ENCODE measurements at regions not wholly inside any gene's neighbourhood (a gene's known extent, or its start where the extent isn't known, plus 50 kb on each side); places are given as distances from the start of the nearest gene placed in this dataset.

- WGBS, 3 donors = 74 to 83% (median 80%) methylated on average over 4 of the region's 4 CpGs
- H3K27me3 ChIP-seq (ENCODE audit: control insufficient read depth in 3 of 3, insufficient read depth in 3 of 3, low read length in 3 of 3) = no peaks in the 10 kb centered on the region
- no peak overlapping the region for H3K4me3 ChIP-seq (ENCODE audit: low read depth in 1 of 3, low read length in 3 of 3)
- no peaks in the 10 kb centered on the region for H3K36me3 ChIP-seq (ENCODE audit: control insufficient read depth in 3 of 3, insufficient read depth in 2 of 3, low read depth in 1 of 3, low read length in 3 of 3)
- no peaks in the 10 kb centered on the region for H3K4me1 ChIP-seq (ENCODE audit: control insufficient read depth in 3 of 3, insufficient read depth in 2 of 3, low read depth in 1 of 3, low read length in 2 of 3)
- DNase-seq (no peak), FAIRE-seq (no peak)
- no peak overlapping the region for H3K27ac ChIP-seq (ENCODE audit: low read depth in 1 of 3, low read length in 2 of 3)
- no peaks in the 10 kb centered on the region for H3K9me3 ChIP-seq (ENCODE audit: control insufficient read depth in 2 of 2, insufficient read depth in 1 of 2, low read depth in 1 of 2, low read length in 1 of 2)
Observed at GRCh38 chr4:135120195-135120594, 918.6 kb upstream of the PABPC4L start.

- H3K27ac ChIP-seq (ENCODE audit: low read depth in 1 of 3, low read length in 2 of 3) = no peak overlapping the region
- no peaks in the 10 kb centered on the region for H3K4me1 ChIP-seq (ENCODE audit: control insufficient read depth in 3 of 3, insufficient read depth in 2 of 3, low read depth in 1 of 3, low read length in 2 of 3)
- no peaks in the 10 kb centered on the region for H3K9me3 ChIP-seq (ENCODE audit: control insufficient read depth in 2 of 2, insufficient read depth in 1 of 2, low read depth in 1 of 2, low read length in 1 of 2)
- 8 to 35% (median 15%) methylated on average over 2 of the region's 2 CpGs for WGBS, 3 donors
- no peaks in the 10 kb centered on the region for H3K27me3 ChIP-seq (ENCODE audit: control insufficient read depth in 3 of 3, insufficient read depth in 3 of 3, low read length in 3 of 3)
- no peak for DNase-seq
- FAIRE-seq = no peak
- H3K36me3 ChIP-seq (ENCODE audit: control insufficient read depth in 3 of 3, insufficient read depth in 2 of 3, low read depth in 1 of 3, low read length in 3 of 3) = no peaks in the 10 kb centered on the region
- no peak overlapping the region for H3K4me3 ChIP-seq (ENCODE audit: low read depth in 1 of 3, low read length in 3 of 3)
Observed at GRCh38 chr4:135114079-135114478, 912.5 kb upstream of the PABPC4L start.

- FAIRE-seq = no peak
- Histone ChIP-seq H3K36me3 (ENCODE audit: control insufficient read depth in 3 of 3, insufficient read depth in 2 of 3, low read depth in 1 of 3, low read length in 3 of 3) (no peaks in the 10 kb centered on the region), H3K4me3 (ENCODE audit: low read depth in 1 of 3, low read length in 3 of 3) (no peak overlapping the region), H3K27me3 (ENCODE audit: control insufficient read depth in 3 of 3, insufficient read depth in 3 of 3, low read length in 3 of 3) (no peaks in the 10 kb centered on the region), H3K9me3 (ENCODE audit: control insufficient read depth in 2 of 2, insufficient read depth in 1 of 2, low read depth in 1 of 2, low read length in 1 of 2) (no peaks in the 10 kb centered on the region), H3K27ac (ENCODE audit: low read depth in 1 of 3, low read length in 2 of 3) (no peak overlapping the region), H3K4me1 (ENCODE audit: control insufficient read depth in 3 of 3, insufficient read depth in 2 of 3, low read depth in 1 of 3, low read length in 2 of 3) (no peaks in the 10 kb centered on the region)
- WGBS, 3 donors = 79 to 88% (median 84%) methylated on average over 2 of the region's 2 CpGs
- no peak for DNase-seq
Observed at GRCh38 chr4:135098061-135098460, 896.5 kb upstream of the PABPC4L start.

GRCh38 chr4:135073389-135073788 lies 871.8 kb upstream of the PABPC4L start:
- H3K4me1 ChIP-seq (ENCODE audit: control insufficient read depth in 3 of 3, insufficient read depth in 2 of 3, low read depth in 1 of 3, low read length in 2 of 3) = no peaks in the 10 kb centered on the region
- WGBS, 3 donors = 91 to 93% (median 92%) methylated on average over 2 of the region's 2 CpGs
- no peak for FAIRE-seq

GRCh38 chr4:135072553-135072952 lies 871.0 kb upstream of the PABPC4L start:
- Histone ChIP-seq H3K4me3 (ENCODE audit: low read depth in 1 of 3, low read length in 3 of 3) (no peak overlapping the region), H3K27me3 (ENCODE audit: control insufficient read depth in 3 of 3, insufficient read depth in 3 of 3, low read length in 3 of 3) (no peaks in the 10 kb centered on the region), H3K4me1 (ENCODE audit: control insufficient read depth in 3 of 3, insufficient read depth in 2 of 3, low read depth in 1 of 3, low read length in 2 of 3) (no peaks in the 10 kb centered on the region), H3K9me3 (ENCODE audit: control insufficient read depth in 2 of 2, insufficient read depth in 1 of 2, low read depth in 1 of 2, low read length in 1 of 2) (no peaks in the 10 kb centered on the region), H3K36me3 (ENCODE audit: control insufficient read depth in 3 of 3, insufficient read depth in 2 of 3, low read depth in 1 of 3, low read length in 3 of 3) (no peaks in the 10 kb centered on the region), H3K27ac (ENCODE audit: low read depth in 1 of 3, low read length in 2 of 3) (no peak overlapping the region)
- FAIRE-seq (no peak), DNase-seq (no peak)
- WGBS, 3 donors = 21 to 45% (median 35%) methylated on average over 3 of the region's 3 CpGs

More at GRCh38 chr4:135073389-135073788, 871.8 kb upstream of the PABPC4L start:
- H3K4me3 ChIP-seq (ENCODE audit: low read depth in 1 of 3, low read length in 3 of 3) = no peak overlapping the region
- no peak overlapping the region for H3K27ac ChIP-seq (ENCODE audit: low read depth in 1 of 3, low read length in 2 of 3)
- no peaks in the 10 kb centered on the region for H3K27me3 ChIP-seq (ENCODE audit: control insufficient read depth in 3 of 3, insufficient read depth in 3 of 3, low read length in 3 of 3)
- DNase-seq = no peak
- H3K36me3 ChIP-seq (ENCODE audit: control insufficient read depth in 3 of 3, insufficient read depth in 2 of 3, low read depth in 1 of 3, low read length in 3 of 3) = no peaks in the 10 kb centered on the region
- no peaks in the 10 kb centered on the region for H3K9me3 ChIP-seq (ENCODE audit: control insufficient read depth in 2 of 2, insufficient read depth in 1 of 2, low read depth in 1 of 2, low read length in 1 of 2)

- FAIRE-seq = no peak
- no peak for DNase-seq
- Histone ChIP-seq H3K27me3 (ENCODE audit: control insufficient read depth in 3 of 3, insufficient read depth in 3 of 3, low read length in 3 of 3) (no peaks in the 10 kb centered on the region), H3K4me1 (ENCODE audit: control insufficient read depth in 3 of 3, insufficient read depth in 2 of 3, low read depth in 1 of 3, low read length in 2 of 3) (no peaks in the 10 kb centered on the region), H3K36me3 (ENCODE audit: control insufficient read depth in 3 of 3, insufficient read depth in 2 of 3, low read depth in 1 of 3, low read length in 3 of 3) (no peaks in the 10 kb centered on the region), H3K27ac (ENCODE audit: low read depth in 1 of 3, low read length in 2 of 3) (no peak overlapping the region), H3K4me3 (ENCODE audit: low read depth in 1 of 3, low read length in 3 of 3) (no peak overlapping the region), H3K9me3 (ENCODE audit: control insufficient read depth in 2 of 2, insufficient read depth in 1 of 2, low read depth in 1 of 2, low read length in 1 of 2) (no peaks in the 10 kb centered on the region)
- WGBS, 3 donors = 43 to 66% (median 46%) methylated on average over 2 of the region's 2 CpGs
Observed at GRCh38 chr4:135065366-135065765, 863.8 kb upstream of the PABPC4L start.

- DNase-seq (no peak), FAIRE-seq (no peak)
- H3K9me3 ChIP-seq (ENCODE audit: control insufficient read depth in 2 of 2, insufficient read depth in 1 of 2, low read depth in 1 of 2, low read length in 1 of 2) = no peaks in the 10 kb centered on the region
- no peak overlapping the region for H3K27ac ChIP-seq (ENCODE audit: low read depth in 1 of 3, low read length in 2 of 3)
- H3K4me1 ChIP-seq (ENCODE audit: control insufficient read depth in 3 of 3, insufficient read depth in 2 of 3, low read depth in 1 of 3, low read length in 2 of 3) = no peaks in the 10 kb centered on the region
- no peak overlapping the region for H3K4me3 ChIP-seq (ENCODE audit: low read depth in 1 of 3, low read length in 3 of 3)
- WGBS, 3 donors = 65 to 75% (median 75%) methylated on average over 7 of the region's 7 CpGs
- no peaks in the 10 kb centered on the region for H3K36me3 ChIP-seq (ENCODE audit: control insufficient read depth in 3 of 3, insufficient read depth in 2 of 3, low read depth in 1 of 3, low read length in 3 of 3)
- no peaks in the 10 kb centered on the region for H3K27me3 ChIP-seq (ENCODE audit: control insufficient read depth in 3 of 3, insufficient read depth in 3 of 3, low read length in 3 of 3)
Observed at GRCh38 chr4:135050086-135050717, 848.6 kb upstream of the PABPC4L start.

- DNase-seq (no peak), FAIRE-seq (no peak)
- no peaks in the 10 kb centered on the region for H3K36me3 ChIP-seq (ENCODE audit: control insufficient read depth in 3 of 3, insufficient read depth in 2 of 3, low read depth in 1 of 3, low read length in 3 of 3)
- no peak overlapping the region for H3K27ac ChIP-seq (ENCODE audit: low read depth in 1 of 3, low read length in 2 of 3)
- WGBS, 3 donors = 71 to 84% (median 71%) methylated on average over 1 of the region's 1 CpG
- no peaks in the 10 kb centered on the region for H3K27me3 ChIP-seq (ENCODE audit: control insufficient read depth in 3 of 3, insufficient read depth in 3 of 3, low read length in 3 of 3)
- no peaks in the 10 kb centered on the region for H3K4me1 ChIP-seq (ENCODE audit: control insufficient read depth in 3 of 3, insufficient read depth in 2 of 3, low read depth in 1 of 3, low read length in 2 of 3)
- no peaks in the 10 kb centered on the region for H3K9me3 ChIP-seq (ENCODE audit: control insufficient read depth in 2 of 2, insufficient read depth in 1 of 2, low read depth in 1 of 2, low read length in 1 of 2)
- no peak overlapping the region for H3K4me3 ChIP-seq (ENCODE audit: low read depth in 1 of 3, low read length in 3 of 3)
Observed at GRCh38 chr4:135032670-135033069, 831.1 kb upstream of the PABPC4L start.

GRCh38 chr4:135015771-135016170 lies 814.2 kb upstream of the PABPC4L start:
- no peak for FAIRE-seq
- WGBS, 3 donors = 75 to 86% (median 84%) methylated on average over 5 of the region's 5 CpGs

More at GRCh38 chr4:135015771-135016170, 814.2 kb upstream of the PABPC4L start:
- H3K4me1 ChIP-seq (ENCODE audit: control insufficient read depth in 3 of 3, insufficient read depth in 2 of 3, low read depth in 1 of 3, low read length in 2 of 3) = no peaks in the 10 kb centered on the region
- H3K36me3 ChIP-seq (ENCODE audit: control insufficient read depth in 3 of 3, insufficient read depth in 2 of 3, low read depth in 1 of 3, low read length in 3 of 3) = no peaks in the 10 kb centered on the region
- H3K27ac ChIP-seq (ENCODE audit: low read depth in 1 of 3, low read length in 2 of 3) = no peak overlapping the region
- peaks cover 0 to 6% of the 10 kb centered on the region in 2 donors for H3K9me3 ChIP-seq (ENCODE audit: control insufficient read depth in 2 of 2, insufficient read depth in 1 of 2, low read depth in 1 of 2, low read length in 1 of 2)
- H3K4me3 ChIP-seq (ENCODE audit: low read depth in 1 of 3, low read length in 3 of 3) = no peak overlapping the region
- H3K27me3 ChIP-seq (ENCODE audit: control insufficient read depth in 3 of 3, insufficient read depth in 3 of 3, low read length in 3 of 3) = no peaks in the 10 kb centered on the region
- no peak for DNase-seq
